Eye (tissue), 1 donor: ENCODE measurements at regions not wholly inside any gene's neighbourhood (a gene's known extent, or its start where the extent isn't known, plus 50 kb on each side); places are given as distances from the start of the nearest gene placed in this dataset.

ENCODE experiments used
- DNase-seq: peaks from one replicate; pipeline ENCODE4 v3.0.0-alpha.2; 2015

DNA sequence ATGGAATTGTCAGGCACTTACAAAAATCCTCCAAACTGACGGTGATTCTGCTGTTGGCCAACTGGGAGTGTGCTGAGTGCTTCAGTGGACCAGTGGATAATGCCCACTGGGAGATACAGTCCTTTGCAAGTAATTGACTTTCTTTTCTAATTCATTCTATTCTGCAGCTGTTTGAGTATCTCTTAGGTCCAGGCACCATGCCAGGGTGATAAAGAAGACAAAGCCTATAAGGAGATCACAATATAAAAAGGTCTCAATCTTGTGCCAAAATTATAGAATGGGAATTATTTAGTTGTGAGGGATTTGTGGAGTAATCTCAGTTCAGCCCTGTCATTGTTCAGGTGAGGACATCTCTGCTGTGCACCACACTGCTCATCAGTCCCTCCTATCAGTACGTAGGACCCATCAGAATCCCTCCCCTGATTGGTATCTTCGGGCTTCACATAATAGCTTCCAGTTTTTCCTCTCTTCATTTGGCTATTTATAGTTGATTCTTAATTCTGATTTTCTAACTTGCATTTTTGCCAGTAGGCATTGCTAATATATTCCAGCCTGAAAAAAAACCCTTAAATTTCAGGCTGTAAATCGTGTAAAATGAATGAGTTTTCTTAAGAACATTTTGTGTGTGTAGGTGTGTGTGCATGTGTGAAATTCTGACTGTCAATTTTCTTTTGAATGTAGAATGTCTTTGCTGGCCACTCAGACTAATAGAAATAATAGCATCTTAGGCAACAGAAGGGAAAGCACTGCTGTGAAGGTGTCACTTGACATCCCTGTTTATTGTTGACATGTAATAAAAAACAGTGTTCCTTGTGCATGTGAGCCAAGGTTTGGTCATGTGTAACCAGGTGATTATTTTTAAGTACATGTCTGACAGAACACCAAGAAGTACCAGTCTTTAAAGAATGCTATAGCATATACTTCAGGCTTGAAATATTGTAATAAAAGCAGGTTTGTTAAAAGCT lies 457.6 kb upstream of the RGS6 start:
- no peak for DNase-seq

- no peak for DNase-seq
These were observed 456.3 kb upstream of the RGS6 start for GRCh38 chr14:71475916-71476315.

GRCh38 chr14:71478542-71478941 lies 453.7 kb upstream of the RGS6 start:
- DNase-seq: no peak

- DNase-seq: no peak
These were observed 451.1 kb upstream of the RGS6 start for GRCh38 chr14:71481021-71481654.

- peak; percentile 40 for DNase-seq
These were observed 449.6 kb upstream of the RGS6 start for GRCh38 chr14:71482671-71483070.

DNA sequence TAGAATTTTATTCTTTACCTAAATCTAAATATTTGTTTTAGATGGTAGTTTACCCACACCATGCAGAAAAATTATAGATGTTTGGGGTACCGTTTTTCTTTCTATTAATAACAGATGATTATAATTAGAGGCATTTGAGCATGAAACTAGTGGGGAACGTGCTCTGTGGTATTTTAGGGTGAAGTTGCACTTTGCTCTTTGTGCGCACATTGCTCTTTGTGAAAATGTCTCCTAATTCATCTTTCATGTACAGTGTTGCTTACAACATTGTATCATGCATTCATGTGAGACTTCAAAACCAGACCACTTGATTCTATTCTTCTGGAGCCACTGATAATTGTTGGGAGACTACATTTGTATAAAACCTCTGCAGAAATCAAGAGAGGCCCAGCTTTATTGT lies 449.1 kb upstream of the RGS6 start:
- no peak for DNase-seq

GRCh38 chr14:71485833-71486232 lies 446.4 kb upstream of the RGS6 start:
- DNase-seq: no peak

GRCh38 chr14:71486279-71486678 lies 445.9 kb upstream of the RGS6 start:
- peak; percentile 49 for DNase-seq

- no peak for DNase-seq
These were observed 444.8 kb upstream of the RGS6 start for GRCh38 chr14:71487449-71487848.

- no peak for DNase-seq
These were observed 444.3 kb upstream of the RGS6 start for GRCh38 chr14:71487941-71488340.

DNA sequence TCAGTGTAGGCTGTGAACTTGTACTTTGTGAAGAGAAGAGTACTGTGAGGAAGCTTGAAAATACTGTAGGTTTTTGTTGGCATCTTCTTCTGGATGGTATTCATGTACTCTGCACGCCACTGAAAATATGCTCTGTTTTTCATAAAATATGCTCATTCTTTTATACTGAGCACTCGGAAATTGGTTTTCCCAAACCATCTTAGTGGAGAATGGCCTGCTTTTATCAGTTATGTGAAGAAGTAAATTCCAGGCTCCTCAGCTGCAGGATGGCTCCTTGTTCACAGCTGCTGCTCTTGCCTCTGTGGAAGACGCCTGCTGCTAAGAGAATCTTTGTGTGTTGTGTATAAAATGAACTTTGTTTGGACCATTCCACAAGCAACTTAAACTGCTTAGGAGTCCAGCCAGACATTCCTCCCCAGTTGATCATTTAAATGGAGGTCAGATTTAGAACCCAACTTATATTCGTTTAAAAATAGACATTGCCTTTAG lies 443.5 kb upstream of the RGS6 start:
- no peak for DNase-seq

DNA sequence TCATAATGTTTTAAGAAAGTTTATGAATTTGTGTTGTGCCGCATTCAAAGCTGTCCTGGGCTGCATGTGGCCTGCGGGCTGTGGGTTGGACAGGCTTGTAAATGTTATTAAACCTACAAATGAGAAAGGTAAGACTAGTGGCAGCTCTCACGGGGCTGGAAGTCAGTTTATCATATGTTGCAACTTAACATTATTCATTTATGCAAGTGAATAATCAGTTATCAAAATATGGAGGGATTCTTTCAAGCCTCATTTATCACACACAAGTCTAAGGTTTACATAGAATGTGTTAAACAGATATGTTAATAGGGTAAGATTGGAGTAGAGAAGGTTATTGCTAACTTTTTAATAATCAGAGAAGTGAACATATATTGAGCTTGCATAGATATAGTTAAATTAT lies 442.5 kb upstream of the RGS6 start:
- no peak for DNase-seq

DNA sequence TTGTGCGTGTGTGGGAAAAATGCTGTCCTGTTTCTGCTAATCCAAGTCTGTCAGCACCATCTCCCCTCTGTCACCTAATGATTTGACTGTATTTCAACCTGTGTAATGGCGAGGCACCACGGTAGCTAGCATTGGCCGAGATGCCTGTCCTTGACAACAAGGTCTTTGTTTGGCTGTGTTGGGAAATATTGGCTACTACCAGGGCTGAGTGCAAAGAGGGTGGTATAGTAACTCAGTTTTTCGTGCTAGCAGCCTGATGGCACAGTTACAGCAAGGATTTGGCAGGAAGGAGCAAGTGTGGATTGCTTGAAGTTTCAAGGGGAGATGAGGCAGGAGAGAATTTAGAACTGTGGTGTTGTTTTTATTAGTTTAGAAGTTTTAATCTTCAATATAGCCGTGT lies 440.3 kb upstream of the RGS6 start:
- no peak for DNase-seq

- no peak for DNase-seq
These were observed 439.9 kb upstream of the RGS6 start for GRCh38 chr14:71492346-71492745.

- DNase-seq: no peak
These were observed 434.6 kb upstream of the RGS6 start for GRCh38 chr14:71497645-71498086.

DNA sequence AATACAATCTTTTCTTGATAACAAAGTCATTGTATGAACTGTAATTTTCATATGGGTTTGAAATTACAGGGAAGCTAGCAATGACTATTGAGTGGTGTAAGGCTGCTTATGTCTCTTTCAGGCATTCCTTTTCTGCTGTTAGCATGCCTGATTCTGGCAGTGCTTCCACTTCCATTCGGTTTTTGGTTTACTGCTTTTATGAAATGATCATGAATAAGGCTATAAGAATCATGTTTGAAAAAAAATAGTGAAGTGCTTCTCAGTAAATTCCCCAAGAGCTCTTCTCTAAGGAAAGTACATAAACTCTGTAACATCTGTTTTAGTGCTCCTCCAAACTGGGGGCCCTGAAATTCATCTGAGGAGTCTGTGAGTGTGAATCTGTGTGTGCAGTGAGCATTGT lies 434.0 kb upstream of the RGS6 start:
- no peak for DNase-seq

GRCh38 chr14:71499018-71499417 lies 433.2 kb upstream of the RGS6 start:
- no peak for DNase-seq

- DNase-seq: no peak
These were observed 424.5 kb upstream of the RGS6 start for GRCh38 chr14:71507681-71508080.

- DNase-seq: no peak
These were observed 423.3 kb upstream of the RGS6 start for GRCh38 chr14:71508901-71509300.

DNA sequence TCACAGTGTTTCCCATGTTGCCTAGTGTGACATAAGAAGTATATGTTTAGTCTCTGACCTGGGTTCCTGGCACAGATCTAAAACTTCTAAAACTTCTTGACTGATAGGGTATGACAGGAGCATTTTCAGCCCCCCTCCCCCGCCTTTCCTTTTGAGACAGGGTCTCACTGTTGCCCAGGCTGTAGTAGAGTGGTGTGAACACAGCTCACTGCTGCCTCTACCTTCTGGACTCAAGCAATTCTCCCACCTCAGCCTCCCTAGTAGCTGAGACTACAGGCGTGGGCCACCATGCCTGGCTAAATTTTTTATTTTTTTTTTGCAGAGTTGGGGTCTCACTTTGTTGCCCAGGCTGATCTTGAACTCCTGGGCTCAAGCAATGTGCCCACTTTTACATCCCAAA lies 421.1 kb upstream of the RGS6 start:
- DNase-seq: no peak

DNA sequence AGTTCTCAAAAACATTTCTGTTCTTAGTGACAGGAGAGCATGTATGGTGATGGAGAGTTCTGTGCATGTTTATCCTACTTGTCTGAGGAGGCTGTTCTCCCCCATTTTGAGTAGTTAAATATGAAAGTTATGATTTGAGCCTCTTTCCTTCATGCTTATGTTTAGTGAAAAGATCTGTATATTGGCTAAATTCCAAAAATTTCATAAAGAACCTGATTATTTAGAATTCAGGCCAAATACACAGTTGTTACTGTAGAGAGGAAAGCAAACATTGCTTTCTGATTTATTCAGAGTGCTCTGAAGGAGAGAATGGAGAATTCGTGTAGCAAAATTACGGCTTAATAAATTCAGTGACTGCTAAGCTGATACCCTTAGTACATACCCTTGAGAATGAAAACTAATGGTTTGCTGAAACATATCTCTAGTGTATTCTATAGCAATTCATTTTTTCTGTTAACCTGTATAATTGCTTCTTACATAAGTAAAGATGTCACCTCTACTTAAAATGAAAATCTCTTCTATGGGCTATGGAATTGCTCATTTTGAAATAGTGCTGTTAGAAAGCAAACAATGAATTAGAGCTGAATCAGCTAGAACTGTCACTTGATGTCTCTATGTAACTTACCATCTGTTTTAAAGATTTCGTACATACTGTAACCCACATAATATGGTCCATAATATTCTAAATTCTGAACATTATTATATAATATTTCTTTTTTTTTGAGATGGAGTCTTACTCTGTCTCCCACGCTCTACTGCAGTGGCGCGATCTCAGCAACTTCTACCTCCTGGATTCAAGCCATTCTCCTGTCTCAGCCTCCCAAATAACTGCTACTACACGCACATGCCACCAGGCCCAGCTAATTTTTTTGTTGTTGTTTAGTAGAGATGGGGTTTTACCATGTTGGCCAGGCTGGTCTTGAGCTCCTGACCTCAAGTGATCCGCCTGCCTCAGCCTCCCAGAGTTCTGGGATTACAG lies 417.0 kb upstream of the RGS6 start:
- no peak for DNase-seq

- no peak for DNase-seq
These were observed 410.7 kb upstream of the RGS6 start for GRCh38 chr14:71521238-71522135.
